SK-N-SH (cell line): ENCODE measurements at regions not wholly inside any gene's neighbourhood (a gene's known extent, or its start where the extent isn't known, plus 50 kb on each side); places are given as distances from the start of the nearest gene placed in this dataset.

ENCODE experiments used
- CTCF ChIA-PET: fragments of 300-600, 350-600 bp; formaldehyde crosslinking; extraction: SDS; loops from one replicate; lab custom pipeline; 2021; lab: Yijun Ruan, JAX
- POLR2A ChIA-PET: fragments of 350-600 bp; sonication (Branson Sonifier 250); formaldehyde crosslinking; extraction: SDS; loops from one replicate; lab custom pipeline; 2020; ENCODE audit warnings: antibody characterized with exemption, inconsistent platforms; lab: Yijun Ruan, JAX
- DNase-seq: peaks from one replicate; pipeline ENCODE4 v3.0.0; 2012
- H2AFZ ChIP-seq: fragments of 200-600 bp; sonication (generic); 2 replicates; pipeline ENCODE4 v1.8.1; 2016; ENCODE audit warnings: antibody characterized with exemption, mild to moderate bottlenecking, low read depth
- H3F3A ChIP-seq: fragments of 200-600 bp; sonication (generic); replicated peaks from 2 replicates; pipeline ENCODE3; 2016; ENCODE audit warnings: antibody characterized with exemption, mild to moderate bottlenecking; ENCODE audit not compliant: insufficient read depth
- H3K27ac ChIP-seq, 2 experiments: fragments of 200-500 bp in 1 of 2; fragments of 200-600 bp in 1 of 2; sonication (Bioruptor generic) in 1 of 2; sonication (generic), shearing (Covaris generic) in 1 of 2; 2 replicates each; pipeline versions ENCODE4 v1.5.1 to v1.6.1; 2014 to 2016; ENCODE audit warnings: low read depth in 2 of 2, inconsistent platforms in 1 of 2, low read length in 1 of 2, mild to moderate bottlenecking in 1 of 2, mixed read lengths in 1 of 2
- H3K27me3 ChIP-seq: fragments of 200-600 bp; sonication (generic), shearing (Covaris generic); 2 replicates; pipeline ENCODE4 v1.6.1; 2016; ENCODE audit warnings: mixed run types; ENCODE audit not compliant: insufficient read depth
- H3K36me3 ChIP-seq, 2 experiments: fragments of 200-500 bp in 1 of 2; fragments of 200-600 bp in 1 of 2; sonication (Bioruptor generic) in 1 of 2; sonication (generic) in 1 of 2; replicated peaks in 1 of 2; 2 replicates each; pipeline versions ENCODE3 to v1.5.1; 2014 to 2016; ENCODE audit warnings: low read length in 1 of 2, mild to moderate bottlenecking in 1 of 2; ENCODE audit not compliant: insufficient read depth in 2 of 2, control insufficient read depth in 1 of 2
- H3K4me1 ChIP-seq, 2 experiments: fragments of 200-500 bp in 1 of 2; fragments of 200-600 bp in 1 of 2; sonication (Bioruptor generic) in 1 of 2; sonication (generic), shearing (Covaris generic) in 1 of 2; 2 replicates each; pipeline versions ENCODE4 v1.5.1 to v1.6.1; 2014 to 2016; ENCODE audit warnings: low read depth in 1 of 2, low read length in 1 of 2, mixed run types in 1 of 2; ENCODE audit not compliant: insufficient read depth in 2 of 2, control insufficient read depth in 1 of 2
- H3K4me2 ChIP-seq: fragments of 200-600 bp; sonication (generic), shearing (Covaris generic); 2 replicates; pipeline ENCODE4 v1.6.1; 2017; ENCODE audit warnings: mixed run types
- H3K4me3 ChIP-seq, 2 experiments: fragments of 200-500 bp in 1 of 2; fragments of 200-600 bp in 1 of 2; sonication (Bioruptor generic) in 1 of 2; sonication (generic), shearing (Covaris generic) in 1 of 2; 2 replicates each; pipeline versions ENCODE4 v1.5.1 to v1.8.1; 2014 to 2016; ENCODE audit warnings: low read depth in 2 of 2, inconsistent platforms in 1 of 2, low read length in 1 of 2, mild to moderate bottlenecking in 1 of 2, mixed read lengths in 1 of 2, moderate library complexity in 1 of 2
- H3K79me2 ChIP-seq: fragments of 200-600 bp; sonication (generic); 2 replicates; pipeline ENCODE4 v1.8.1; 2017; ENCODE audit warnings: mild to moderate bottlenecking; ENCODE audit not compliant: insufficient read depth
- H3K9ac ChIP-seq: fragments of 200-600 bp; sonication (generic); 2 replicates; pipeline ENCODE4 v1.6.1; 2017; ENCODE audit warnings: mixed run types
- H3K9me2 ChIP-seq: fragments of 200-600 bp; sonication (generic); 2 replicates; pipeline ENCODE4 v1.6.1; 2017; ENCODE audit warnings: mixed run types
- H3K9me3 ChIP-seq: fragments of 200-600 bp; sonication (generic); 2 replicates; pipeline ENCODE4 v1.6.1; 2017; ENCODE audit warnings: mixed run types, mild to moderate bottlenecking, moderate library complexity
- H4K20me1 ChIP-seq: fragments of 200-600 bp; sonication (generic); 2 replicates; pipeline ENCODE4 v1.6.1; 2017; ENCODE audit warnings: mild to moderate bottlenecking, mixed run types; ENCODE audit not compliant: insufficient read depth
- CHD2 ChIP-seq: fragments of 150-350 bp; IDR thresholded peaks from 2 replicates; pipeline ENCODE4 v1.6.1; 2018; ENCODE audit warnings: low read length; ENCODE audit not compliant: partially characterized antibody
- ELF1 ChIP-seq: IDR thresholded peaks from 2 replicates; pipeline ENCODE4 v1.4.0; 2012
- EP300 ChIP-seq, 2 experiments: IDR thresholded peaks; 2 replicates each; pipeline versions ENCODE4 v1.4.0 to v1.6.1; 2012; ENCODE audit warnings: borderline replicate concordance in 1 of 2, low read depth in 1 of 2, low read length in 1 of 2
- EZH2phosphoT487 ChIP-seq: fragments of 200-600 bp; sonication (generic); IDR thresholded peaks from 2 replicates; pipeline ENCODE4 v1.6.1; 2017; ENCODE audit warnings: low read depth, mixed run types, mild to moderate bottlenecking, antibody characterized with exemption, moderate library complexity, borderline replicate concordance
- FOXJ3 ChIP-seq: sonication (generic); formaldehyde crosslinking; IDR thresholded peaks from 2 replicates; pipeline ENCODE4 v1.5.1; 2020; ENCODE audit warnings: mild to moderate bottlenecking, missing genetic modification reagents
- GABPA ChIP-seq: IDR thresholded peaks from 2 replicates; pipeline ENCODE4 v1.4.0; 2012; ENCODE audit warnings: low read depth, mild to moderate bottlenecking
- GATA2 ChIP-seq: sonication (generic); formaldehyde crosslinking; IDR thresholded peaks from 2 replicates; pipeline ENCODE4 v1.5.0; 2020; ENCODE audit warnings: mild to moderate bottlenecking, missing genetic modification reagents
- MEF2A ChIP-seq: IDR thresholded peaks from 2 replicates; pipeline ENCODE4 v1.4.0; 2012; ENCODE audit warnings: low read depth, borderline replicate concordance
- MXI1 ChIP-seq: IDR thresholded peaks from 2 replicates; pipeline ENCODE4 v1.6.1; 2012; ENCODE audit warnings: mild to moderate bottlenecking, low read depth, low read length, improper control_type of control experiment
- NRF1 ChIP-seq: IDR thresholded peaks from 2 replicates; pipeline ENCODE4 v1.6.1; 2012; ENCODE audit warnings: low read depth, mild to moderate bottlenecking, low read length
- POLR2AphosphoS5 ChIP-seq: IDR thresholded peaks from 2 replicates; pipeline ENCODE4 v1.6.1; 2012; ENCODE audit warnings: low read depth, low read length
- RAD21 ChIP-seq: IDR thresholded peaks from 2 replicates; pipeline ENCODE4 v1.6.1; 2012; ENCODE audit warnings: mild to moderate bottlenecking, low read length
- RCOR1 ChIP-seq: fragments of 150-350 bp; IDR thresholded peaks from 2 replicates; pipeline ENCODE4 v1.6.1; 2017; ENCODE audit warnings: antibody characterized with exemption, low read length
- RFX5 ChIP-seq: IDR thresholded peaks from 2 replicates; pipeline ENCODE4 v1.6.1; 2012; ENCODE audit warnings: mild to moderate bottlenecking, improper control_type of control experiment, low read length
- RXRA ChIP-seq: IDR thresholded peaks from 2 replicates; pipeline ENCODE4 v1.4.0; 2012; ENCODE audit warnings: low read depth, mild to moderate bottlenecking, borderline replicate concordance
- SMC3 ChIP-seq: IDR thresholded peaks from 2 replicates; pipeline ENCODE4 v1.6.1; 2012; ENCODE audit warnings: low read depth, low read length, improper control_type of control experiment
- TCF12 ChIP-seq: IDR thresholded peaks from 2 replicates; pipeline ENCODE4 v1.4.0; 2012
- TEAD4 ChIP-seq: IDR thresholded peaks from 2 replicates; pipeline ENCODE4 v1.4.0; 2012; ENCODE audit warnings: mild to moderate bottlenecking, borderline replicate concordance; ENCODE audit not compliant: insufficient read depth
- WGBS: methylation state at CpG from one replicate; pipeline ENCODE4 v1.1.6; 2017; ENCODE audit warnings: low lambda C conversion rate; 5-methylcytosine and 5-hydroxymethylcytosine counted together
- TF ChIP-seq, protein P1 (sequence below): IDR thresholded peaks from 2 replicates; pipeline ENCODE4 v1.4.0; 2012; ENCODE audit warnings: low read depth
- TF ChIP-seq, protein P2 (sequence below): fragments of 150-350 bp; IDR thresholded peaks from 2 replicates; pipeline ENCODE4 v1.6.1; 2016; ENCODE audit warnings: mild to moderate bottlenecking, low read depth, low read length

DNA sequence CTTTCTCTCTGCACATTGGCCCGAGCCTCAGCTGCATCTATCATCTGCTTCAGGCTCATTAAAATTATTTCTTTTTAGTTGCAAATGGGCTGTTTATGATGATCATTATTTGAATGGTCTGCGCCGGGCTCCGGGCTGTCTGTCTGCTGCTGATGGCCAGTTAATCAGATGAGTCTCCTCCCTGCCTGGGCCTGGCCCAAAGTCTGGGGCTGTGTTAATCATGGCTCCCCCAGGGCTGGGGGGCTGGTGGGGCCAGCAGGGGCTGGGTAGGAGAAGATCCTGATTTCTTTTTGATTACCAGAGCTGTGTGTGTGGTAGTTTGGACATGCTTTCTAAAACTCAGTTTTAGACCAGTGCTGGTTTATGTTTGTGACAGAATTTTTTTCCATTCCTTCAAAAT, 159.1 kb downstream of the PHETA1 start:
- Histone ChIP-seq H3K79me2 (no peaks in the 10 kb centered on the region), H3K27ac (peak overlapping the region in 1 of 2 experiments; percentile 99; a peak in 2 of 4 replicates), H3K4me3 (no peak overlapping the region), H3K9me3 (no peaks in the 10 kb centered on the region), H4K20me1 (no peaks in the 10 kb centered on the region), H2AFZ (no peak overlapping the region), H3K27me3 (no peaks in the 10 kb centered on the region), H3F3A (no peaks in the 10 kb centered on the region), H3K36me3 (no peaks in the 10 kb centered on the region), H3K4me2 (no peak overlapping the region), H3K9me2 (no peaks in the 10 kb centered on the region), H3K9ac (no peak overlapping the region), H3K4me1 (peaks cover 0 to 57% of the 10 kb centered on the region in 2 experiments; a peak in 2 of 4 replicates)
- ChIA-PET POLR2A (interaction anchor here (0.8 to 1.9 kb wide), 2 partner anchors 29 to 31 kb away, joined by 4 to 6 read pairs; no protein-coding TSS in a partner anchor), CTCF (interaction anchor here (0.8 to 4.1 kb wide), 7 partner anchors 9 to 89 kb away, joined by 3 to 21 read pairs (median 8); no protein-coding TSS in a partner anchor)
- peak; percentile 88 for DNase-seq
- WGBS = 20% methylated on average over 4 of the region's 4 CpGs
- TF ChIP-seq, protein P1, sequence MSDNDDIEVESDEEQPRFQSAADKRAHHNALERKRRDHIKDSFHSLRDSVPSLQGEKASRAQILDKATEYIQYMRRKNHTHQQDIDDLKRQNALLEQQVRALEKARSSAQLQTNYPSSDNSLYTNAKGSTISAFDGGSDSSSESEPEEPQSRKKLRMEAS = no peak
- TF ChIP-seq RAD21 (peak; percentile 38), FOXJ3 (CRISPR knock-in tag) (peak; percentile 53; the same call in 1 of the 2 replicates), ELF1 (no peak), GATA2 (peak; percentile 90), TCF12 (peak; percentile 28; the same call in 1 of the 2 replicates), RCOR1 (peak; percentile 80), MXI1 (peak; percentile 62; the same call in 1 of the 2 replicates), CHD2 (peak; percentile 77), EP300 (IDR thresholded peaks at IDR 0.05; ENCODE audit: borderline replicate concordance in 1 of 2, low read depth in 1 of 2, low read length in 1 of 2) (peak in 1 of 2 experiments; percentile 96; a peak in 2 of 4 replicates)
- TF ChIP-seq, protein P2, sequence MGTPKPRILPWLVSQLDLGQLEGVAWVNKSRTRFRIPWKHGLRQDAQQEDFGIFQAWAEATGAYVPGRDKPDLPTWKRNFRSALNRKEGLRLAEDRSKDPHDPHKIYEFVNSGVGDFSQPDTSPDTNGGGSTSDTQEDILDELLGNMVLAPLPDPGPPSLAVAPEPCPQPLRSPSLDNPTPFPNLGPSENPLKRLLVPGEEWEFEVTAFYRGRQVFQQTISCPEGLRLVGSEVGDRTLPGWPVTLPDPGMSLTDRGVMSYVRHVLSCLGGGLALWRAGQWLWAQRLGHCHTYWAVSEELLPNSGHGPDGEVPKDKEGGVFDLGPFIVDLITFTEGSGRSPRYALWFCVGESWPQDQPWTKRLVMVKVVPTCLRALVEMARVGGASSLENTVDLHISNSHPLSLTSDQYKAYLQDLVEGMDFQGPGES = no peak

DNA sequence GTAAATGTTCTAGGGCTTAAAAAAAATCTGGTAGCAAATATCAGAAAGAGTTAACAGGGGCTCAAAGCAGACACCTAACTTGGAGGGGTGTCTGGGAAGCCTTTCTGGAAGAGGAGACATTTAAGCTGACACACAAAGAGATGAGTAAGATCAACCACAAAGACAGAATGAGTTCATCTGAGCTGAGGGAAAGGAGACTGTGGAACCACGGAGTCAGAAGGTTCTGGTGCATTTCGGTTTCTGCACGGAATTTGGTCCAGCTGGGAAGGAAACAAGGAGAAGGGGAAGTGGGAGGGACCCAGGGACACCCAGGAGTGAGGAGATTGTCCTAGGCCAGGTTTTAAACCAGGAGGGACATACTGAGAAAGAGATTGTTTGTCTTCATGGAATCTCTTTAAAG, 161.1 kb downstream of the PHETA1 start:
- Histone ChIP-seq H3K79me2 (no peaks in the 10 kb centered on the region), H3K9me3 (no peaks in the 10 kb centered on the region), H3K4me3 (no peak overlapping the region)
- POLR2A ChIA-PET = interaction anchor here (0.6 kb wide), 1 partner anchor 9 kb away, joined by 3 read pairs; no protein-coding TSS in a partner anchor
- DNase-seq = no peak
- TF ChIP-seq GABPA (no peak), FOXJ3 (CRISPR knock-in tag) (no peak), TCF12 (no peak), CHD2 (no peak), EZH2phosphoT487 (no peak), NRF1 (no peak), SMC3 (no peak), RXRA (no peak), MEF2A (no peak), RFX5 (no peak), POLR2AphosphoS5 (no peak), GATA2 (no peak), TEAD4 (no peak)
- TF ChIP-seq, all 33 proteins: peak for 0
- Histone ChIP-seq H3K9ac (no peak overlapping the region), H3K4me2 (no peak overlapping the region), H4K20me1 (no peaks in the 10 kb centered on the region), H2AFZ (no peak overlapping the region), H3F3A (no peaks in the 10 kb centered on the region), H3K4me1 (peaks cover 0 to 61% of the 10 kb centered on the region in 2 experiments; a peak in 2 of 4 replicates), H3K9me2 (no peaks in the 10 kb centered on the region), H3K27me3 (no peaks in the 10 kb centered on the region), H3K27ac (peak overlapping the region in 1 of 2 experiments; percentile 99; a peak in 2 of 4 replicates), H3K36me3 (no peaks in the 10 kb centered on the region)
- CTCF ChIA-PET = interaction anchor here (0.6 to 3.4 kb wide), 5 partner anchors 13 to 91 kb away, joined by 3 to 21 read pairs (median 3); no protein-coding TSS in a partner anchor
- WGBS = 14% methylated on average over 3 of the region's 3 CpGs
